PFSK-1 (cell line): ENCODE measurements at regions not wholly inside any gene's neighbourhood (a gene's known extent, or its start where the extent isn't known, plus 50 kb on each side); places are given as distances from the start of the nearest gene placed in this dataset.

Source experiments
- FOXP2 ChIP-seq: optimal IDR thresholded peaks from 2 replicates; pipeline ENCODE3; 2011; ENCODE audit warnings: borderline replicate concordance, control low read depth, inconsistent platforms; ENCODE audit not compliant: insufficient read depth; ENCODE audit errors: extremely low read length, extremely low read depth
- POLR2AphosphoS5 ChIP-seq: IDR thresholded peaks from 2 replicates; pipeline ENCODE4 v1.6.1; 2012; ENCODE audit warnings: low read depth, mild to moderate bottlenecking, control low read depth, low read length, moderate library complexity
- SIN3A ChIP-seq: IDR thresholded peaks from 2 replicates; pipeline ENCODE4 v1.6.1; 2012; ENCODE audit warnings: mild to moderate bottlenecking, low read length, moderate library complexity, borderline replicate concordance; ENCODE audit not compliant: insufficient read depth
- TAF1 ChIP-seq: IDR thresholded peaks from 2 replicates; pipeline ENCODE4 v1.6.1; 2012; ENCODE audit warnings: low read length, control low read depth, borderline replicate concordance; ENCODE audit not compliant: insufficient read depth
- TF ChIP-seq, protein P1 (sequence below), 2 experiments: IDR thresholded peaks; 2 replicates each; pipeline versions ENCODE4 v1.6.1 to v1.8.0; 2011 to 2012; ENCODE audit warnings: low read depth in 2 of 2, low read length in 2 of 2, control low read depth in 1 of 2, inconsistent platforms in 1 of 2, mild to moderate bottlenecking in 1 of 2, moderate library complexity in 1 of 2; ENCODE audit not compliant: insufficient read depth in 1 of 2

DNA sequence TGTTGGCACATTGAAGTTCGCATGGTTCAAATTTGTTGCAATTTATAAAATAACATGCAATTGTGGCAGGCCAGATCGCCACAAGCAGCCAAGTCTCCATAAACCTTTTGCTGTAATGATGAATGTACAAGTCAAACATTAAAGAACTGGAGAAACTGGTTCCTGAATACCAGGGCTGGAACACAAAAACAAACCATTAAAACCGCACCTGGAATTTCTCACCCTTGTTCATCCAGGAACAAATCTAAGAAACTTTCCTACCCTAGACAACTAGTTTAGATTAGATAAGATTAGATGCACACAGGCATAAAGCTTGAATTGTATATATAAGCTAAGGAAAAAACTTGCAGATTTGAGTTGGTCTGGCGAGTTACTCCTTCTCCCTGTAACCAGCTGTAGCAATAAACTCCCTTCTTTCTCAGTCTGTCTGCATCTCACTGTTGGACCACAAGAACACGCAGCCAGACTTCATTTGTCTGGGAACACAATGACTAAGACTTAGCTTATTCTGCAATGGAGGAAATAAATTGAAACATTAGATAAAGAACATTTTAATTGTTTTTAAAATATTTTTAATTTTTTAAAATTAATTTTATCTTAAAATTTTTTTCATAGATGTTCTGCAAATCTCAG, 1835.5 kb upstream of the LRRTM1 start:
- no peak for TF ChIP-seq POLR2AphosphoS5
- no peak for TF ChIP-seq FOXP2
- no peak for TF ChIP-seq SIN3A
- TF ChIP-seq, protein P1, sequence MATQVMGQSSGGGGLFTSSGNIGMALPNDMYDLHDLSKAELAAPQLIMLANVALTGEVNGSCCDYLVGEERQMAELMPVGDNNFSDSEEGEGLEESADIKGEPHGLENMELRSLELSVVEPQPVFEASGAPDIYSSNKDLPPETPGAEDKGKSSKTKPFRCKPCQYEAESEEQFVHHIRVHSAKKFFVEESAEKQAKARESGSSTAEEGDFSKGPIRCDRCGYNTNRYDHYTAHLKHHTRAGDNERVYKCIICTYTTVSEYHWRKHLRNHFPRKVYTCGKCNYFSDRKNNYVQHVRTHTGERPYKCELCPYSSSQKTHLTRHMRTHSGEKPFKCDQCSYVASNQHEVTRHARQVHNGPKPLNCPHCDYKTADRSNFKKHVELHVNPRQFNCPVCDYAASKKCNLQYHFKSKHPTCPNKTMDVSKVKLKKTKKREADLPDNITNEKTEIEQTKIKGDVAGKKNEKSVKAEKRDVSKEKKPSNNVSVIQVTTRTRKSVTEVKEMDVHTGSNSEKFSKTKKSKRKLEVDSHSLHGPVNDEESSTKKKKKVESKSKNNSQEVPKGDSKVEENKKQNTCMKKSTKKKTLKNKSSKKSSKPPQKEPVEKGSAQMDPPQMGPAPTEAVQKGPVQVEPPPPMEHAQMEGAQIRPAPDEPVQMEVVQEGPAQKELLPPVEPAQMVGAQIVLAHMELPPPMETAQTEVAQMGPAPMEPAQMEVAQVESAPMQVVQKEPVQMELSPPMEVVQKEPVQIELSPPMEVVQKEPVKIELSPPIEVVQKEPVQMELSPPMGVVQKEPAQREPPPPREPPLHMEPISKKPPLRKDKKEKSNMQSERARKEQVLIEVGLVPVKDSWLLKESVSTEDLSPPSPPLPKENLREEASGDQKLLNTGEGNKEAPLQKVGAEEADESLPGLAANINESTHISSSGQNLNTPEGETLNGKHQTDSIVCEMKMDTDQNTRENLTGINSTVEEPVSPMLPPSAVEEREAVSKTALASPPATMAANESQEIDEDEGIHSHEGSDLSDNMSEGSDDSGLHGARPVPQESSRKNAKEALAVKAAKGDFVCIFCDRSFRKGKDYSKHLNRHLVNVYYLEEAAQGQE (IDR thresholded peaks at IDR 0.05; ENCODE audit: insufficient read depth in 1 of 2, low read depth in 2 of 2, low read length in 2 of 2): no peak
- no peak for TF ChIP-seq TAF1

DNA sequence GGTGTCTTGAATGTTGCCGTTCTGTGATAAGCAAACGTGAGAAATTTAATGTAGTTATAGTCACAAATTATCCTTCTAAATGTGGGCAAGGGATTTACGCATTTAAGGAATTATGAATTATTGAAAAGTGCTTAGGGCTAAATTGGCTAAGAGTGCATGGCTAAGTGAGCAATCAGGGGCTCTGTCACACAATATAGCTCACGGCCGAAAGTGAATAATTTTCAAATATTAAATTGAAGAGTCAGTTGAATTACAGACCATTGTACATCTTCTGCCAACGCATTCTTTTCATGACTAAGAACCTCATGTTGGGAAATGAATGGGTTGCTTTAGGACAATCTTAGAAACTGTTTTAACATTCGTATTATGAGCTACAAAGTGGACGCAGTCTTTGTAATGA, 1832.9 kb upstream of the LRRTM1 start:
- TF ChIP-seq TAF1: no peak
- TF ChIP-seq POLR2AphosphoS5: no peak
- no peak for TF ChIP-seq SIN3A

DNA sequence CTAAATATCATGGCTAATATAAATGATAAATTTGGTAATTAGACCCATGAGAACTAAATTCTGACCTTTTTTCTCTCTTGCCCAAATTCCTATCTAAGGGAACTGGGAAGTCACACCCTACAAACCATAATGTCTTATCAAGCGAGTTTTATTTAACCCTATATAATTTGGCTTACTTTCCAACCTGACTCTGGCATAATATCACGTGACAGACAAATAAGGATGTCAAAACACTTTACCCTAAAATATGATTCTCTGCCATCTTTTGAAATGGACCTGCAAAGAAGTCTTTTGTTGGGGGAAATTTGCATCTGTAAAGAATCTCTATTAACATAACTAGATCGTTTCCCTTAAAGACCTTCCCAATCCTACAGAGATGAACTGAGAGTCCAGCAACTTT, 1823.5 kb upstream of the LRRTM1 start:
- TF ChIP-seq FOXP2: no peak
- TF ChIP-seq SIN3A: no peak
- TF ChIP-seq, protein P1 (IDR thresholded peaks at IDR 0.05; ENCODE audit: insufficient read depth in 1 of 2, low read depth in 2 of 2, low read length in 2 of 2): no peak
- no peak for TF ChIP-seq POLR2AphosphoS5
- TF ChIP-seq TAF1: no peak

DNA sequence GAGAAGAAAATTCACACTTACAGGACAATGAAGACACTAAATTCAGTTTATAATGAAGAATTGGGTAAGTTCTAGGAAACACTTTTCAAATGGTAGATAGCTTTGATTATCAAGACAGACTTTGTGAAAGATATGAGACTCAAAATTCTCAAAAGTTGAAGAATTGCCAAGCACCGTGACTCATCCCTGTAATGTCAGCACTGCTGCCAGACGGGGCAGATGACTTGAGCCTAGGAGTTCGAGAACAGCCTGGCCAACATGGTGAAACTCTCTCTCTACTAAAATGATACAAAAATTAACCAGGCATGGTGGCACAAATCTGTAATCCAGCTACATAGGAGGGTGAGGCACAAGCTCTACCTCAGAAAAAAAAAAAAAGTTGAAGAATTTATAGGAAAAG, 1820.1 kb upstream of the LRRTM1 start:
- TF ChIP-seq POLR2AphosphoS5 (no peak), FOXP2 (no peak), SIN3A (no peak), TAF1 (no peak)
- TF ChIP-seq, protein P1 (IDR thresholded peaks at IDR 0.05; ENCODE audit: insufficient read depth in 1 of 2, low read depth in 2 of 2, low read length in 2 of 2): no peak

DNA sequence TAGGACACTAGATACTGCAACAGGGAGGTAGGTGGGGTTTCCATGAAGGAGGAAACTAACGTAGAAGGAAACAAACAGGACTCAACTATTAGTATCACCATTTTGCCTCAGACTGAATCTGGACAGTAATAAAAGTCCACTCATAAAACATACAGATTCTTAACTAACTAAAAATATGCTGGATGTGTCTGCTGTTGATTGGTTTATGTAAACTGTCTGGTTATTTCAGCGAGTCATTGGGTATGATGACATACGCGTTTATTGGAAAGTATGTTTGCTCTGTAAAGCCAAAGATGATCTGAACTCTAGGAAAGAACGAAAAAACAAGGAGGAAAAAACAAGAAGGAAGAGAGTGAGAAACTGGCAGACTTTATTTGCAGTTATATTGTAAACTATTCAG, 1816.1 kb upstream of the LRRTM1 start:
- TF ChIP-seq, protein P1 (IDR thresholded peaks at IDR 0.05; ENCODE audit: insufficient read depth in 1 of 2, low read depth in 2 of 2, low read length in 2 of 2): no peak
- TF ChIP-seq FOXP2 (no peak), TAF1 (no peak), POLR2AphosphoS5 (no peak), SIN3A (no peak)
